K562 (cell line): ENCODE measurements at regions not wholly inside any gene's neighbourhood (a gene's known extent, or its start where the extent isn't known, plus 50 kb on each side); places are given as distances from the start of the nearest gene placed in this dataset.

ENCODE experiments used
- BRCA1 ChIP-seq, 2 experiments: fragments of 450-650 bp in 1 of 2; sonication (generic) in 1 of 2; formaldehyde crosslinking in 1 of 2; IDR thresholded peaks; 2 replicates each; pipeline versions ENCODE4 v1.5.0 to v1.6.1; 2017 to 2020; ENCODE audit warnings: mild to moderate bottlenecking in 1 of 2, missing genetic modification reagents in 1 of 2
- CHD1 ChIP-seq: fragments of 200-600 bp; sonication (generic); IDR thresholded peaks from one replicate; pipeline ENCODE4 v1.6.1; 2012; ENCODE audit warnings: mild to moderate bottlenecking, moderate library complexity, low read length, inconsistent platforms
- EP300 ChIP-seq: IDR thresholded peaks from 2 replicates; pipeline ENCODE4 v1.6.1; 2012; ENCODE audit warnings: low read length, improper control_type of control experiment
- EZH2 ChIP-seq: IDR thresholded peaks from 2 replicates; pipeline ENCODE4 v1.6.1; 2012; ENCODE audit warnings: low read depth, mild to moderate bottlenecking, inconsistent platforms, low read length, borderline replicate concordance
- JUNB ChIP-seq: fragments of 450-650 bp; formaldehyde crosslinking; conservative IDR thresholded peaks from 2 replicates; pipeline ENCODE4 v1.4.0; 2020; ENCODE audit warnings: mild to moderate bottlenecking
- PCBP2 ChIP-seq: fragments of 200-400 bp; formaldehyde crosslinking; IDR thresholded peaks from 2 replicates; pipeline ENCODE4 v1.6.1; 2018; ENCODE audit warnings: low read length, low read depth, mild to moderate bottlenecking, moderate library complexity; ENCODE audit not compliant: poor library complexity, severe bottlenecking
- RBM39 ChIP-seq: fragments of 200-400 bp; formaldehyde crosslinking; optimal IDR thresholded peaks from 2 replicates; pipeline ENCODE3; 2018; ENCODE audit warnings: low read depth, low read length
- TCF3 ChIP-seq: sonication (generic); formaldehyde crosslinking; IDR thresholded peaks from 2 replicates; pipeline ENCODE4 v1.4.0; 2020; ENCODE audit warnings: mild to moderate bottlenecking, missing genetic modification reagents
- TRIM24 ChIP-seq, 2 experiments: fragments of 450-650 bp; IDR thresholded peaks; 2 replicates each; pipeline ENCODE4 v1.6.1; 2016
- TF ChIP-seq, protein P1 (sequence below): fragments of 250-450 bp; sonication (Bioruptor Pico); IDR thresholded peaks from 2 replicates; pipeline ENCODE4 v1.4.0; 2020; ENCODE audit warnings: mild to moderate bottlenecking, moderate library complexity
- TF ChIP-seq, protein P2 (sequence below): fragments of 450-650 bp; IDR thresholded peaks from 2 replicates; pipeline ENCODE4 v1.6.1; 2018; ENCODE audit not compliant: partially characterized antibody
- TF ChIP-seq, protein P3 (sequence below): IDR thresholded peaks from 3 replicates; pipeline ENCODE4 v1.6.1; 2011; ENCODE audit warnings: borderline replicate concordance, mild to moderate bottlenecking, moderate library complexity; ENCODE audit not compliant: insufficient read length; ENCODE audit errors: extremely low read depth

DNA sequence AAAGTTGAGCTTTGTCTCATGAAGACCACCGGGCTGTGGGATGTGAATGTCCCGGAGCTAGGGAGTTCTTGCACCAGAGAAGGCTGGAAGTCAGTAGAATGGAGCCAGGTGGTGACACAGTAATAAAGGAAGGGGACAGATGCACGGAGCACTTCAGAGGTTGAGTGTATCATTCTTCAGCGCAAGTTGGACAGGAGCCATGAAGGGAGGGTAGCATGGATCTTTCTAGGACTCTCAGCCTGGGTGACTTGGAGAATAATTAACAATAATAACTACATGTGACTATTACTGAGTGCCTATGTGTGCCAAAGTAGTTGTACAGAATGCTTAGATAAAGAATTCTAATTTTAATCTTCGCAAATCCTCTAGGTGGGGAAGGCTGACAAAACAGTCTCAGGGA lies 258.7 kb upstream of the AJAP1 start:
- TF ChIP-seq BRCA1 (IDR thresholded peaks at IDR 0.05) (no peak), BRCA1 (CRISPR knock-in tag; IDR thresholded peaks at IDR 0.05) (no peak), EZH2 (no peak), TRIM24 (IDR thresholded peaks at IDR 0.05) (no peak), TCF3 (CRISPR knock-in tag) (no peak), PCBP2 (no peak), JUNB (no peak), RBM39 (no peak), EP300 (no peak), CHD1 (no peak)
- TF ChIP-seq, protein P1, sequence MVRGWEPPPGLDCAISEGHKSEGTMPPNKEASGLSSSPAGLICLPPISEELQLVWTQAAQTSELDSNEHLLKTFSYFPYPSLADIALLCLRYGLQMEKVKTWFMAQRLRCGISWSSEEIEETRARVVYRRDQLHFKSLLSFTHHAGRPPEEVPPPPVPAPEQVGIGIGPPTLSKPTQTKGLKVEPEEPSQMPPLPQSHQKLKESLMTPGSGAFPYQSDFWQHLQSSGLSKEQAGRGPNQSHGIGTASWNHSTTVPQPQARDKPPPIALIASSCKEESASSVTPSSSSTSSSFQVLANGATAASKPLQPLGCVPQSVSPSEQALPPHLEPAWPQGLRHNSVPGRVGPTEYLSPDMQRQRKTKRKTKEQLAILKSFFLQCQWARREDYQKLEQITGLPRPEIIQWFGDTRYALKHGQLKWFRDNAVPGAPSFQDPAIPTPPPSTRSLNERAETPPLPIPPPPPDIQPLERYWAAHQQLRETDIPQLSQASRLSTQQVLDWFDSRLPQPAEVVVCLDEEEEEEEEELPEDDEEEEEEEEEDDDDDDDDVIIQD (CRISPR knock-in tag): no peak
- TF ChIP-seq, protein P2, sequence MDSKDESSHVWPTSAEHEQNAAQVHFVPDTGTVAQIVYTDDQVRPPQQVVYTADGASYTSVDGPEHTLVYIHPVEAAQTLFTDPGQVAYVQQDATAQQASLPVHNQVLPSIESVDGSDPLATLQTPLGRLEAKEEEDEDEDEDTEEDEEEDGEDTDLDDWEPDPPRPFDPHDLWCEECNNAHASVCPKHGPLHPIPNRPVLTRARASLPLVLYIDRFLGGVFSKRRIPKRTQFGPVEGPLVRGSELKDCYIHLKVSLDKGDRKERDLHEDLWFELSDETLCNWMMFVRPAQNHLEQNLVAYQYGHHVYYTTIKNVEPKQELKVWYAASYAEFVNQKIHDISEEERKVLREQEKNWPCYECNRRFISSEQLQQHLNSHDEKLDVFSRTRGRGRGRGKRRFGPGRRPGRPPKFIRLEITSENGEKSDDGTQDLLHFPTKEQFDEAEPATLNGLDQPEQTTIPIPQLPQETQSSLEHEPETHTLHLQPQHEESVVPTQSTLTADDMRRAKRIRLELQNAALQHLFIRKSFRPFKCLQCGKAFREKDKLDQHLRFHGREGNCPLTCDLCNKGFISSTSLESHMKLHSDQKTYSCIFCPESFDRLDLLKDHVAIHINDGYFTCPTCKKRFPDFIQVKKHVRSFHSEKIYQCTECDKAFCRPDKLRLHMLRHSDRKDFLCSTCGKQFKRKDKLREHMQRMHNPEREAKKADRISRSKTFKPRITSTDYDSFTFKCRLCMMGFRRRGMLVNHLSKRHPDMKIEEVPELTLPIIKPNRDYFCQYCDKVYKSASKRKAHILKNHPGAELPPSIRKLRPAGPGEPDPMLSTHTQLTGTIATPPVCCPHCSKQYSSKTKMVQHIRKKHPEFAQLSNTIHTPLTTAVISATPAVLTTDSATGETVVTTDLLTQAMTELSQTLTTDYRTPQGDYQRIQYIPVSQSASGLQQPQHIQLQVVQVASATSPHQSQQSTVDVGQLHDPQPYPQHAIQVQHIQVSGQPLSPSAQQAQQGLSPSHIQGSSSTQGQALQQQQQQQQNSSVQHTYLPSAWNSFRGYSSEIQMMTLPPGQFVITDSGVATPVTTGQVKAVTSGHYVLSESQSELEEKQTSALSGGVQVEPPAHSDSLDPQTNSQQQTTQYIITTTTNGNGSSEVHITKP: no peak
- TF ChIP-seq, protein P3, sequence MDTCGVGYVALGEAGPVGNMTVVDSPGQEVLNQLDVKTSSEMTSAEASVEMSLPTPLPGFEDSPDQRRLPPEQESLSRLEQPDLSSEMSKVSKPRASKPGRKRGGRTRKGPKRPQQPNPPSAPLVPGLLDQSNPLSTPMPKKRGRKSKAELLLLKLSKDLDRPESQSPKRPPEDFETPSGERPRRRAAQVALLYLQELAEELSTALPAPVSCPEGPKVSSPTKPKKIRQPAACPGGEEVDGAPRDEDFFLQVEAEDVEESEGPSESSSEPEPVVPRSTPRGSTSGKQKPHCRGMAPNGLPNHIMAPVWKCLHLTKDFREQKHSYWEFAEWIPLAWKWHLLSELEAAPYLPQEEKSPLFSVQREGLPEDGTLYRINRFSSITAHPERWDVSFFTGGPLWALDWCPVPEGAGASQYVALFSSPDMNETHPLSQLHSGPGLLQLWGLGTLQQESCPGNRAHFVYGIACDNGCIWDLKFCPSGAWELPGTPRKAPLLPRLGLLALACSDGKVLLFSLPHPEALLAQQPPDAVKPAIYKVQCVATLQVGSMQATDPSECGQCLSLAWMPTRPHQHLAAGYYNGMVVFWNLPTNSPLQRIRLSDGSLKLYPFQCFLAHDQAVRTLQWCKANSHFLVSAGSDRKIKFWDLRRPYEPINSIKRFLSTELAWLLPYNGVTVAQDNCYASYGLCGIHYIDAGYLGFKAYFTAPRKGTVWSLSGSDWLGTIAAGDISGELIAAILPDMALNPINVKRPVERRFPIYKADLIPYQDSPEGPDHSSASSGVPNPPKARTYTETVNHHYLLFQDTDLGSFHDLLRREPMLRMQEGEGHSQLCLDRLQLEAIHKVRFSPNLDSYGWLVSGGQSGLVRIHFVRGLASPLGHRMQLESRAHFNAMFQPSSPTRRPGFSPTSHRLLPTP: no peak
